Activated T-cell treated with anti-CD3 and anti-CD28 coated beads, Interleukin-2, amount 50 U/mL, for 72 hours (primary cell): ENCODE measurements at regions not wholly inside any gene's neighbourhood (a gene's known extent, or its start where the extent isn't known, plus 50 kb on each side); places are given as distances from the start of the nearest gene placed in this dataset.
"Not testable (repeated sequence)": the region's sequence is repeated elsewhere in the genome, so short reads cannot be mapped to it uniquely, and the experiment has no call there.

Source experiments
- ATAC-seq, 2 donors: fragments of 150-1000 bp; cut with Tn5 transposase; replicated peaks in 1 of 2; 2 replicates each; pipeline ENCODE4 v1.10.0; 2021; ENCODE audit warnings: moderate library complexity in 2 of 2, mild to moderate bottlenecking in 1 of 2
- DNase-seq, 2 donors: peaks; one replicate each; pipeline ENCODE4 v3.0.0; 2021 to 2022; ENCODE audit warnings: mixed read lengths in 1 of 2
- H3K27ac Mint-ChIP-seq: one replicate; pipeline ENCODE4 v1.8.0; 2022; ENCODE audit warnings: mild to moderate bottlenecking, moderate library complexity, mixed read lengths
- H3K27me3 Mint-ChIP-seq: one replicate; pipeline ENCODE4 v1.8.0; 2022; ENCODE audit warnings: low read depth, mixed read lengths
- H3K36me3 Mint-ChIP-seq, 2 donors: one replicate each; pipeline ENCODE4 v1.8.0; 2022; ENCODE audit warnings: mixed read lengths in 2 of 2, mild to moderate bottlenecking in 1 of 2; ENCODE audit not compliant: insufficient read depth in 2 of 2
- H3K4me1 Mint-ChIP-seq: one replicate; pipeline ENCODE4 v1.8.0; 2022; ENCODE audit warnings: low read depth, mixed read lengths
- H3K4me3 Mint-ChIP-seq, 2 donors: one replicate each; pipeline ENCODE4 v1.8.0; 2022; ENCODE audit warnings: mild to moderate bottlenecking in 2 of 2, mixed read lengths in 2 of 2, moderate library complexity in 2 of 2
- H3K9me3 Mint-ChIP-seq, 2 donors: one replicate each; pipeline ENCODE4 v1.8.0; 2022; ENCODE audit warnings: mixed read lengths in 2 of 2

- H3K4me1 Mint-ChIP-seq, H3K4me3 Mint-ChIP-seq, H3K36me3 Mint-ChIP-seq, H3K27ac Mint-ChIP-seq, ATAC-seq, H3K9me3 Mint-ChIP-seq, DNase-seq: not testable (repeated sequence)
- peaks cover 12% of the 10 kb centered on the region for H3K27me3 Mint-ChIP-seq
Observed at GRCh38 chr7:91365097-91365496, 100.9 kb downstream of the FZD1 start.

GRCh38 chr7:91366091-91366490 lies 101.9 kb downstream of the FZD1 start:
- Mint-ChIP-seq H3K9me3 (peaks cover 0 to 3% of the 10 kb centered on the region in 2 donors), H3K4me3 (no peak overlapping the region), H3K27ac (no peak overlapping the region), H3K4me1 (no peaks in the 10 kb centered on the region), H3K36me3 (no peaks in the 10 kb centered on the region), H3K27me3 (peaks cover 12% of the 10 kb centered on the region)
- ATAC-seq: no peak
- no peak for DNase-seq

- Mint-ChIP-seq H3K36me3 (no peaks in the 10 kb centered on the region), H3K4me1 (no peaks in the 10 kb centered on the region), H3K9me3 (peaks cover 0 to 3% of the 10 kb centered on the region in 2 donors), H3K27ac (no peak overlapping the region), H3K4me3 (no peak overlapping the region), H3K27me3 (peaks cover 12% of the 10 kb centered on the region)
- DNase-seq (no peak), ATAC-seq (no peak)
Observed at GRCh38 chr7:91367812-91368578, 103.8 kb downstream of the FZD1 start.

- DNase-seq (no peak), ATAC-seq (no peak)
- Mint-ChIP-seq H3K4me3 (no peak overlapping the region), H3K9me3 (peaks cover 0 to 1% of the 10 kb centered on the region in 2 donors), H3K4me1 (no peaks in the 10 kb centered on the region), H3K27ac (no peak overlapping the region), H3K27me3 (peaks cover 12% of the 10 kb centered on the region), H3K36me3 (no peaks in the 10 kb centered on the region)
Observed at GRCh38 chr7:91372323-91372722, 108.1 kb downstream of the FZD1 start.

- no peak overlapping the region for H3K4me3 Mint-ChIP-seq
- DNase-seq (no peak), ATAC-seq (no peak)
- H3K27ac Mint-ChIP-seq: no peak overlapping the region
- peaks cover 9% of the 10 kb centered on the region for H3K27me3 Mint-ChIP-seq
- no peaks in the 10 kb centered on the region for H3K36me3 Mint-ChIP-seq
- H3K4me1 Mint-ChIP-seq: no peaks in the 10 kb centered on the region
- peaks cover 0 to 1% of the 10 kb centered on the region in 2 donors for H3K9me3 Mint-ChIP-seq
Observed at GRCh38 chr7:91373111-91373800, 109.0 kb downstream of the FZD1 start.

- ATAC-seq: no peak
- no peak overlapping the region for H3K4me3 Mint-ChIP-seq
- H3K27me3 Mint-ChIP-seq: no peaks in the 10 kb centered on the region
- no peaks in the 10 kb centered on the region for H3K36me3 Mint-ChIP-seq
- H3K27ac Mint-ChIP-seq: no peak overlapping the region
- H3K4me1 Mint-ChIP-seq: no peaks in the 10 kb centered on the region
- no peak for DNase-seq
- H3K9me3 Mint-ChIP-seq: peaks cover 0 to 1% of the 10 kb centered on the region in 2 donors
Observed at GRCh38 chr7:91374321-91374989, 110.2 kb downstream of the FZD1 start.

GRCh38 chr7:91375378-91375777 lies 111.1 kb downstream of the FZD1 start:
- no peaks in the 10 kb centered on the region for H3K4me1 Mint-ChIP-seq
- no peaks in the 10 kb centered on the region for H3K36me3 Mint-ChIP-seq
- no peak overlapping the region for H3K27ac Mint-ChIP-seq
- peaks cover 0 to 1% of the 10 kb centered on the region in 2 donors for H3K9me3 Mint-ChIP-seq
- no peak for ATAC-seq
- no peak for DNase-seq
- H3K27me3 Mint-ChIP-seq: no peaks in the 10 kb centered on the region
- H3K4me3 Mint-ChIP-seq: no peak overlapping the region

- H3K36me3 Mint-ChIP-seq: no peaks in the 10 kb centered on the region
- H3K4me1 Mint-ChIP-seq: no peaks in the 10 kb centered on the region
- no peaks in the 10 kb centered on the region for H3K27me3 Mint-ChIP-seq
- H3K4me3 Mint-ChIP-seq: no peak overlapping the region
- DNase-seq (no peak), ATAC-seq (no peak)
- H3K9me3 Mint-ChIP-seq: no peaks in the 10 kb centered on the region
- no peak overlapping the region for H3K27ac Mint-ChIP-seq
Observed at GRCh38 chr7:91378131-91378530, 113.9 kb downstream of the FZD1 start.

GRCh38 chr7:91379236-91379635 lies 115.0 kb downstream of the FZD1 start:
- H3K9me3 Mint-ChIP-seq: no peaks in the 10 kb centered on the region
- H3K36me3 Mint-ChIP-seq: no peaks in the 10 kb centered on the region
- H3K27me3 Mint-ChIP-seq: no peaks in the 10 kb centered on the region
- ATAC-seq (no peak), DNase-seq (no peak)
- no peak overlapping the region for H3K27ac Mint-ChIP-seq
- no peak overlapping the region for H3K4me3 Mint-ChIP-seq
- H3K4me1 Mint-ChIP-seq: no peaks in the 10 kb centered on the region

GRCh38 chr7:91379991-91380390 lies 115.8 kb downstream of the FZD1 start:
- Mint-ChIP-seq H3K36me3 (no peaks in the 10 kb centered on the region), H3K27ac (no peak overlapping the region), H3K4me3 (no peak overlapping the region), H3K4me1 (no peaks in the 10 kb centered on the region), H3K27me3 (no peaks in the 10 kb centered on the region), H3K9me3 (peaks cover 0 to 2% of the 10 kb centered on the region in 2 donors)
- ATAC-seq: no peak
- DNase-seq: no peak

GRCh38 chr7:91383053-91383904 lies 119.0 kb downstream of the FZD1 start:
- no peaks in the 10 kb centered on the region for H3K4me1 Mint-ChIP-seq
- H3K4me3 Mint-ChIP-seq: no peak overlapping the region
- no peak for DNase-seq
- no peak for ATAC-seq
- no peaks in the 10 kb centered on the region for H3K36me3 Mint-ChIP-seq
- H3K27me3 Mint-ChIP-seq: no peaks in the 10 kb centered on the region
- peaks cover 2 to 5% of the 10 kb centered on the region in 2 donors for H3K9me3 Mint-ChIP-seq
- no peak overlapping the region for H3K27ac Mint-ChIP-seq

GRCh38 chr7:91383905-91384274 lies 119.7 kb downstream of the FZD1 start:
- DNase-seq: no peak
- no peak overlapping the region for H3K4me3 Mint-ChIP-seq
- no peaks in the 10 kb centered on the region for H3K27me3 Mint-ChIP-seq
- no peaks in the 10 kb centered on the region for H3K4me1 Mint-ChIP-seq
- ATAC-seq: no peak
- H3K27ac Mint-ChIP-seq: no peak overlapping the region
- H3K36me3 Mint-ChIP-seq: no peaks in the 10 kb centered on the region
- H3K9me3 Mint-ChIP-seq: peaks cover 2 to 5% of the 10 kb centered on the region in 2 donors

GRCh38 chr7:91394757-91395156 lies 130.5 kb downstream of the FZD1 start:
- not testable (repeated sequence) for ATAC-seq

More at GRCh38 chr7:91394757-91395156, 130.5 kb downstream of the FZD1 start:
- H3K36me3 Mint-ChIP-seq, H3K4me1 Mint-ChIP-seq, H3K4me3 Mint-ChIP-seq, H3K27me3 Mint-ChIP-seq, H3K9me3 Mint-ChIP-seq, H3K27ac Mint-ChIP-seq, DNase-seq: not testable (repeated sequence)
